ENCODE measurements at regions not wholly inside any gene's neighbourhood (a gene's known extent, or its start where the extent isn't known, plus 50 kb on each side); places are given as distances from the start of the nearest gene placed in this dataset.
"Not testable (repeated sequence)": the region's sequence is repeated elsewhere in the genome, so short reads cannot be mapped to it uniquely, and the experiment has no call there.

DNA sequence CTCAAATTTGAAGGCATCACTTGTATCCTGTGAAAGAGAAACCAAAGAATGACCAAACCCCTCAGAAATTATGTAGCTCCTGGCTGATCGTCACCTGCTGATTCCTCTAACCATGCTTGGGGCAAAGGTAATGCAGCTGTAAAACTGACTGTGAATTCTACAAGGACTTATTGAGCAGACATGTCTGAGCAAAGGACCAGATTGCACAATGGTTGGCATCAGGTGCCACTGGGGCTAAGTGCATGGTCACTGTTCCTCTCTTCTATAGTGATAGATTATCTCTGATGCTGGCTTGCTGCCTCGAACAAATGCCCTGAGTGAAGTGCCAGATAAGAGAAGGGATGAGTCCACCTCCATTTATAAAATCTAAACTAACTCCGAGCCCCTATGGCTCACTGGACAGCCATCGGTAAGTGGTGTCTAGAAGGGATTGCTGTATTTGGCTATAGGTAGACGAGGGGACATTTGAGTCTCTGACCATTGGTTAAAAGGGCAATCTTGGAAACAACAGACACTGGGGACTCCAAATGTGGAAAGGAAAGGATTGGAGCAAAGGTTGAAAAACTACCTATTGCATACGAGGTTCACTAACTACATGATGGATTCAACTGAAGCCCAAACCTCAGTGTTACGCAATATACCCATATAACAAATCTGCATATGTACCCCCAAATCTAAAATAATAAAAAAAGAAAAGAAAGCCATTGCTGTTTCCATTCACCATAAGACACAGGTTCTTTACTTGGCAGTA lies 110.7 kb upstream of the IGSF1 start:
- Histone ChIP-seq H4K20me1 (ENCODE audit: insufficient read depth, low read depth, low read length) (no peaks in the 10 kb centered on the region), H3K27ac (ENCODE audit: low read length) (no peak overlapping the region), H3K36me3 (ENCODE audit: insufficient read depth, low read length) (no peaks in the 10 kb centered on the region), H3K9me3 (ENCODE audit: low read length) (no peaks in the 10 kb centered on the region), H3K9ac (ENCODE audit: low read length) (no peak overlapping the region), H3K27me3 (ENCODE audit: low read length) (no peaks in the 10 kb centered on the region; the same call in 1 of the 2 replicates), H3K4me1 (ENCODE audit: low read length) (peaks cover 30% of the 10 kb centered on the region), H2AFZ (ENCODE audit: low read length) (no peak overlapping the region), H3K4me3 (ENCODE audit: low read length) (no peak overlapping the region), H3K4me2 (ENCODE audit: low read depth, low read length, poor library complexity, severe bottlenecking) (no peak overlapping the region), H3K9me2 (replicated peaks; ENCODE audit: insufficient read depth, low read length) (no peaks in the 10 kb centered on the region), H3K79me2 (ENCODE audit: low read length) (no peaks in the 10 kb centered on the region)
- no peak for DNase-seq

DNA sequence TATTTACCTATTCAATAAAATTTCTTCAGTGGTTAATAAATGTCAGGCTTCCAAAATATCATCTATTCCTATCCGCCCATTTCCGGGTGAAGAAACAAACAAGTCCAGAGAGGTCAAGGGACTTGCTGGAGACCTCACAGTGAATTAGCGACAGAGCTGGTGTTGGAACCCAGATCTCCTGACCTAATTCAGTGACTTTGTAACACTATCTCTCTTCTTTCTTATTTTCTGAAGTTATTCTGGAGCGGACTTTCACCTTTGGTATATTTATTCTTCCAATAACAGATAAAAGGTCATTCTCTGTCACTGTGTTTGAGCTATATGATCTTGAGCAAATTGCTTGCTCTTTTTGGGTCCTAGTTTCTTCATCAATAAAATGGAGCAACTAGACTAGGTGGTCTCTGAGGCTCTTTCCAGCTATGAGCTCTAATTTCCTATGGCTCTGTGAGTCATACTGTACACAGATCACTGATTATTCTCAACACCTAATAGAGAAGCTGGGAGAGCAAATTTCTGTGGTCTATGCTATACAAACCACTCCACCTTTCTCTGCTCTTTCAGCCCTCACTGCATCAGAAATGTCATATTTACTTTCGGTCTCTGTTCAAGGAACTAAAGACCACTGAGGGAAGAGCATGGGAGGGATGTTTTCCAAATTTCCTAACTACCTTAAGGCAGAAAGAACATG lies 113.2 kb upstream of the IGSF1 start:
- Histone ChIP-seq H2AFZ (ENCODE audit: low read length) (no peak overlapping the region), H3K27me3 (ENCODE audit: low read length) (no peaks in the 10 kb centered on the region; the same call in 1 of the 2 replicates), H3K9me2 (replicated peaks; ENCODE audit: insufficient read depth, low read length) (no peaks in the 10 kb centered on the region), H3K27ac (ENCODE audit: low read length) (no peak overlapping the region), H3K4me1 (ENCODE audit: low read length) (peaks cover 13% of the 10 kb centered on the region), H3K36me3 (ENCODE audit: insufficient read depth, low read length) (no peaks in the 10 kb centered on the region), H4K20me1 (ENCODE audit: insufficient read depth, low read depth, low read length) (no peaks in the 10 kb centered on the region), H3K4me3 (ENCODE audit: low read length) (no peak overlapping the region), H3K9ac (ENCODE audit: low read length) (no peak overlapping the region), H3K4me2 (ENCODE audit: low read depth, low read length, poor library complexity, severe bottlenecking) (no peak overlapping the region), H3K9me3 (ENCODE audit: low read length) (no peaks in the 10 kb centered on the region), H3K79me2 (ENCODE audit: low read length) (no peaks in the 10 kb centered on the region)
- no peak for DNase-seq

DNA sequence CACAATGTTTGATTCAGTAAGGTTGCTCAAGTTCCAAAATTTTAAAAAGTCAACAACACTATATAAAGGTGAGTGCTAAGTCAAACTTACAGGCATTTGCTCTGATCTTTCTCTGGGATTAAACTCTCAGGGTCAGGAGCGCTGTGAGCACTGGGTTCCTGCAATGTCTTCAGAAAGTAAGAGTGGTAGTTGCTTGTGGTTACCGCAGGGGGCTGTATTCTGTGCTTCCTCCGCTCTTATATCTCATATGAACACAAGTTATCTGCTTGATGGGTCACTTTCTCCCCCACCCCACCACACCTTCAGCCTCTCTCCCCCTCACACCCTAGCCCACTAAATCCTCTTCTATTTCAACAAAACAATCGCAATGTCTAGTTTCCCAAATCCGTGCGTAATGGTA lies 116.4 kb upstream of the IGSF1 start:
- no peak overlapping the region for H3K9ac ChIP-seq (ENCODE audit: low read length)
- no peak overlapping the region for H3K4me3 ChIP-seq (ENCODE audit: low read length)
- no peaks in the 10 kb centered on the region for H3K36me3 ChIP-seq (ENCODE audit: insufficient read depth, low read length)
- H3K9me3 ChIP-seq (ENCODE audit: low read length) = no peaks in the 10 kb centered on the region
- H3K4me2 ChIP-seq (ENCODE audit: low read depth, low read length, poor library complexity, severe bottlenecking) = no peak overlapping the region
- no peak overlapping the region for H3K27ac ChIP-seq (ENCODE audit: low read length)
- no peaks in the 10 kb centered on the region for H4K20me1 ChIP-seq (ENCODE audit: insufficient read depth, low read depth, low read length)
- H3K79me2 ChIP-seq (ENCODE audit: low read length) = no peaks in the 10 kb centered on the region
- no peaks in the 10 kb centered on the region for H3K9me2 ChIP-seq (replicated peaks; ENCODE audit: insufficient read depth, low read length)
- no peak overlapping the region for H2AFZ ChIP-seq (ENCODE audit: low read length)
- H3K4me1 ChIP-seq (ENCODE audit: low read length) = no peaks in the 10 kb centered on the region
- peak; percentile 62 for DNase-seq
- H3K27me3 ChIP-seq (ENCODE audit: low read length) = no peaks in the 10 kb centered on the region

DNA sequence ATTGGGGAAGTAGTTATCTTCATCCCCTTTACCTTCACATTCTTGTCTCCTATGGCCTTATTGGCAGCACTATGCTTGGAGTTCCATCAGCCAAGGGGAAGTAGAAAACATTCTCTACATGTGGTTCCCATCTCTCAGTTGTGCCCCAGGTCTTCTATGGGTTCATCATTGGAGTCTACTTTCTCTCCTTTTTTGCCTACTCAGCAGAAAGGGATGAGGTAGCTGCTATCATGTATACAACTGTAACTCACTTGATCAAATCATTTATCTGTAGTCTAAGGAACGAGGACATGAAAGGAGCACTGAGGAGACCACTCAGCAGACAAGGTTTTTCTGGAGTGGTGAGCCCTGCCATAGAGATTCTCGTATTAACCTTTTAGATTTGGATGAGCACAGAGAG lies 119.0 kb upstream of the OR13H1 start:
- Histone ChIP-seq H3K4me2 (ENCODE audit: low read depth, low read length, poor library complexity, severe bottlenecking) (no peak overlapping the region), H3K9ac (ENCODE audit: low read length) (no peak overlapping the region), H3K27me3 (ENCODE audit: low read length) (no peaks in the 10 kb centered on the region), H3K36me3 (ENCODE audit: insufficient read depth, low read length) (no peaks in the 10 kb centered on the region), H3K4me3 (ENCODE audit: low read length) (no peak overlapping the region), H3K9me2 (replicated peaks; ENCODE audit: insufficient read depth, low read length) (no peaks in the 10 kb centered on the region), H3K9me3 (ENCODE audit: low read length) (no peaks in the 10 kb centered on the region), H4K20me1 (ENCODE audit: insufficient read depth, low read depth, low read length) (no peaks in the 10 kb centered on the region), H3K79me2 (ENCODE audit: low read length) (no peaks in the 10 kb centered on the region), H3K27ac (ENCODE audit: low read length) (no peak overlapping the region), H3K4me1 (ENCODE audit: low read length) (no peaks in the 10 kb centered on the region), H2AFZ (ENCODE audit: low read length) (no peak overlapping the region)
- DNase-seq = no peak

DNA sequence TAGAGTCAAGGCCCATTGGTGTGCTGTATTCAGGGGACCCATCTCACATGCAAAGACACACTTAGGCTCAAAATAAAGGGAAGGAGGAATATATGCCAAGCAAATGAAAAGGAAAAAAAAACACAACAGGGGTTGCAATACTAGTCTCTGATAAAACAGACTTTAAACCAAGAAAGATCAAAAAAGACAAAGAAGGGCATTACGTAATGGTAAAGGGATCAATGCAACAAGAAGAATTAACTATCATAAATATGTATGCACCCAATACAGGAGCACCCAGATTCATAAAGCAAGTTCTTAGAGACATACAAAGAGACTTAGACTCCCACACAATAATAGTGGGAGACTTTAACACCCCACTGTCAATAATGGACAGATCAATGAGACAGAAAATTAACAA lies 113.4 kb upstream of the OR13H1 start:
- not testable (repeated sequence) for DNase-seq; H3K9me2 ChIP-seq (replicated peaks; ENCODE audit: insufficient read depth, low read length); H3K9ac ChIP-seq (ENCODE audit: low read length); H3K79me2 ChIP-seq (ENCODE audit: low read length); H3K36me3 ChIP-seq (ENCODE audit: insufficient read depth, low read length); H4K20me1 ChIP-seq (ENCODE audit: insufficient read depth, low read depth, low read length); H3K27ac ChIP-seq (ENCODE audit: low read length); H2AFZ ChIP-seq (ENCODE audit: low read length); H3K27me3 ChIP-seq (ENCODE audit: low read length); H3K4me3 ChIP-seq (ENCODE audit: low read length); H3K4me2 ChIP-seq (ENCODE audit: low read depth, low read length, poor library complexity, severe bottlenecking); H3K9me3 ChIP-seq (ENCODE audit: low read length); H3K4me1 ChIP-seq (ENCODE audit: low read length)

DNA sequence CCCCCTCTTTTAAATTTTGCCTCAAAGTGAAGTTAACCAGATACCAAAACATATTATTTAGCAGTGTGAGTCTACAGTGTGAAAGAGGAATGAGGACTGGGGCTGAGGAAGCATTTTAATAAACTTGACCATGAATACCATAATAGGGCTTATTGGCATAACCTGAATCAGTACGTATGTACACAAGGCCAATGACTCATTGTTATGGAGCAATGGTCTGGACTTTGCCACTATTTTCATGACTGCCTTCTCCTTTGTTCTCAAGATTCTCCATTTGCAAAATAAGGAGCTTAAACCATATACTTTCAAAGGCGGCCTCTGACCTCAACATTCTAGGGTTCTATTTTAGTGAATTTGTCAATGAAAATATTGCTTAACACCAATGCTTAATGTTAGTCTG lies 102.8 kb upstream of the OR13H1 start:
- no peaks in the 10 kb centered on the region for H3K9me3 ChIP-seq (ENCODE audit: low read length)
- no peak overlapping the region for H3K4me3 ChIP-seq (ENCODE audit: low read length)
- no peak for DNase-seq
- no peak overlapping the region for H3K27ac ChIP-seq (ENCODE audit: low read length)
- H3K36me3 ChIP-seq (ENCODE audit: insufficient read depth, low read length) = no peaks in the 10 kb centered on the region
- H3K4me1 ChIP-seq (ENCODE audit: low read length) = no peaks in the 10 kb centered on the region
- H3K79me2 ChIP-seq (ENCODE audit: low read length) = no peaks in the 10 kb centered on the region
- H3K9ac ChIP-seq (ENCODE audit: low read length) = no peak overlapping the region
- H3K4me2 ChIP-seq (ENCODE audit: low read depth, low read length, poor library complexity, severe bottlenecking) = no peak overlapping the region
- H4K20me1 ChIP-seq (ENCODE audit: insufficient read depth, low read depth, low read length) = no peaks in the 10 kb centered on the region
- no peaks in the 10 kb centered on the region for H3K9me2 ChIP-seq (replicated peaks; ENCODE audit: insufficient read depth, low read length)
- no peaks in the 10 kb centered on the region for H3K27me3 ChIP-seq (ENCODE audit: low read length)
- H2AFZ ChIP-seq (ENCODE audit: low read length) = no peak overlapping the region

DNA sequence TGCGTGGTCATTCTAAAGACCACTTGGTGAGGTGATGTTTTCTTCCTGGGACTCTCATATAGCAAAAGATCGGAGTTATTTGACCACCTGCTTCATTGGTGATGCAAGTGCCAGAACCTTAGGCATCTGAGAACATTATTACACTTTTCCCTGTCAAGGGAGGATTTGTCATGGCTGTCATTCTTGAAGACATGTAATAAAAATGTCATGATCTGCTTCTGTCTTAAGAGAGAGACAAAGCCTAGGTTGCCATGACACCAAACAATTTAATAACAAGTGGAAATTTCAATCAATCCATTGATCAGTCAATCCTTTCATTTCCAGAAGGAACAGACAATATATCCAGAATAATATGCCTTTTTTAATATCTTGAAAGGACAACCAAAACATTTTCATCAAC lies 97.9 kb upstream of the OR13H1 start:
- H3K9me3 ChIP-seq (ENCODE audit: low read length) = no peaks in the 10 kb centered on the region
- no peaks in the 10 kb centered on the region for H4K20me1 ChIP-seq (ENCODE audit: insufficient read depth, low read depth, low read length)
- DNase-seq = no peak
- no peaks in the 10 kb centered on the region for H3K27me3 ChIP-seq (ENCODE audit: low read length)
- H3K4me1 ChIP-seq (ENCODE audit: low read length) = no peaks in the 10 kb centered on the region
- no peak overlapping the region for H3K27ac ChIP-seq (ENCODE audit: low read length)
- H3K9me2 ChIP-seq (replicated peaks; ENCODE audit: insufficient read depth, low read length) = no peaks in the 10 kb centered on the region
- H3K4me3 ChIP-seq (ENCODE audit: low read length) = no peak overlapping the region
- no peak overlapping the region for H3K9ac ChIP-seq (ENCODE audit: low read length)
- no peak overlapping the region for H2AFZ ChIP-seq (ENCODE audit: low read length)
- no peaks in the 10 kb centered on the region for H3K36me3 ChIP-seq (ENCODE audit: insufficient read depth, low read length)
- no peak overlapping the region for H3K4me2 ChIP-seq (ENCODE audit: low read depth, low read length, poor library complexity, severe bottlenecking)
- no peaks in the 10 kb centered on the region for H3K79me2 ChIP-seq (ENCODE audit: low read length)

DNA sequence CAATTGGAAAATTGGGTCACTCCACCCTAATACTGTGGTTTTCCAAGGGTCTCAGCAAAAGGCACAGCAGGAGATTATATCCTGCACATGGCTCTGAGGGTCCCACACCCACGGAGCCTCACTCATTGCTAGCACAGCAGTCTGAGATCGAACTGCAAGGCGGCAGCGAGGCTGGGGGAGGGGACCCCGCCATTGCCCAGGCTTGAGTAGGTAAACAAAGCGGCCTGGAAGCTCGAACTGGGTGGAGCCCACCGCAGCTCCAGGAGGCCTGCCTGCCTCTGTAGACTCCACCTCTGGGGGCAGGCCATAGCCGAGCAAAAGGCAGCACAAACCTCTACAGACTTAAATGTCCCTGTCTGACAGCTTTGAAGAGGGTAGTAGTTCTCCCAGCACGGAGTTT lies 82.0 kb upstream of the OR13H1 start:
- H3K27ac ChIP-seq (ENCODE audit: low read length); H3K79me2 ChIP-seq (ENCODE audit: low read length); DNase-seq; H3K4me2 ChIP-seq (ENCODE audit: low read depth, low read length, poor library complexity, severe bottlenecking); H3K4me3 ChIP-seq (ENCODE audit: low read length); H3K9ac ChIP-seq (ENCODE audit: low read length); H3K9me3 ChIP-seq (ENCODE audit: low read length); H3K27me3 ChIP-seq (ENCODE audit: low read length); H3K36me3 ChIP-seq (ENCODE audit: insufficient read depth, low read length); H3K9me2 ChIP-seq (replicated peaks; ENCODE audit: insufficient read depth, low read length); H2AFZ ChIP-seq (ENCODE audit: low read length); H3K4me1 ChIP-seq (ENCODE audit: low read length); H4K20me1 ChIP-seq (ENCODE audit: insufficient read depth, low read depth, low read length): not testable (repeated sequence)

Measured in Karpas-422 (cell line).